ENCODE measurements at regions not wholly inside any gene's neighbourhood (a gene's known extent, or its start where the extent isn't known, plus 50 kb on each side); places are given as distances from the start of the nearest gene placed in this dataset.

- no peak for TF ChIP-seq ELK1 (IDR thresholded peaks at IDR 0.05; ENCODE audit: borderline replicate concordance, low read depth, low read length)
These were observed 60.8 kb downstream of the TMEM235 start (continued) for GRCh38 chr17:78291944-78292910.

- Histone ChIP-seq H2BK5ac (ENCODE audit: low read depth, low read length, poor library complexity, severe bottlenecking) (no peak overlapping the region), H4K8ac (ENCODE audit: low read depth in 2 of 2, low read length in 2 of 2) (no peak overlapping the region), H3K18ac (ENCODE audit: low read depth, low read length) (no peak overlapping the region), H4K5ac (ENCODE audit: low read depth, low read length) (no peak overlapping the region), H2BK20ac (ENCODE audit: low read depth, low read length) (no peak overlapping the region), H2BK120ac (ENCODE audit: low read depth, low read length) (no peak overlapping the region), H3K23ac (ENCODE audit: low read depth, low read length) (no peak overlapping the region), H3K4me1 (ENCODE audit: control insufficient read depth, insufficient read depth, low read length) (peaks cover 3% of the 10 kb centered on the region; the same call in 1 of the 2 replicates), H2AFZ (replicated peaks; ENCODE audit: low read length, poor library complexity) (no peak overlapping the region), H4K91ac (ENCODE audit: insufficient read depth, low read depth, low read length) (no peak overlapping the region), H2AK5ac (ENCODE audit: low read depth, low read length) (no peak overlapping the region; the same call in 1 of the 2 replicates), H3K36me3 (ENCODE audit: control insufficient read depth, insufficient read depth, low read length) (no peaks in the 10 kb centered on the region), H2AK9ac (replicated peaks; ENCODE audit: low read depth, low read length, poor library complexity) (no peak overlapping the region), H3K9me3 (ENCODE audit: control insufficient read depth, insufficient read depth, low read length) (no peaks in the 10 kb centered on the region), H3K4ac (ENCODE audit: low read depth, low read length) (no peak overlapping the region), H3K79me1 (ENCODE audit: low read depth in 1 of 2, low read length in 2 of 2) (peaks cover 0 to 4% of the 10 kb centered on the region in 2 experiments; a peak in 1 of 4 replicates), H3K56ac (ENCODE audit: extremely low read depth, insufficient read depth, low read length) (no peak overlapping the region), H3K9me1 (ENCODE audit: insufficient read depth, low read length) (peaks cover 3% of the 10 kb centered on the region), H3K14ac (replicated peaks; ENCODE audit: low read depth, low read length) (no peak overlapping the region), H3K27me3 (ENCODE audit: control insufficient read depth, insufficient read depth, low read length) (no peaks in the 10 kb centered on the region), H3K27ac (ENCODE audit: insufficient read depth, low read length) (no peak overlapping the region), H2BK15ac (ENCODE audit: low read depth, low read length) (no peak overlapping the region), H3K4me2 (ENCODE audit: low read depth, low read length) (no peak overlapping the region), H3K9ac (ENCODE audit: low read depth, low read length) (no peak overlapping the region), H3K4me3 (ENCODE audit: insufficient read depth, low read depth, low read length) (no peak overlapping the region), H4K20me1 (ENCODE audit: insufficient read depth, low read length) (no peaks in the 10 kb centered on the region; the same call in 1 of the 2 replicates)
- dilution Hi-C loops (cut with HindIII; ENCODE audit: low sequenced_read_pairs, unreplicated experiment) = no loop called here
- in situ Hi-C loops (cut with MboI; ENCODE audit: low sequenced_read_pairs) = loop anchor here (5.0 to 10.0 kb wide), 2 partner anchors 67 to 134 kb away; no protein-coding TSS in a partner anchor
- BruUV-seq (replicated peaks) = no TSS peak
- CTCF ChIA-PET = interaction anchor here (0.6 to 0.8 kb wide), 2 partner anchors 87 to 128 kb away, joined by 3 to 6 read pairs; no protein-coding TSS in a partner anchor
- 100% methylated on average over 1 of the region's 7 CpGs; no CpG with 5 or more reads in 1 of the 2 experiments for WGBS, 2 experiments (ENCODE audit: extremely low coverage in 2 of 2, insufficient read length in 1 of 2)
- POLR2A ChIA-PET (ENCODE audit: unreplicated experiment) = no interaction called here
- ATAC-seq (ENCODE audit: low read depth) (no peak), DNase-seq (no peak)
- intact Hi-C loops (cut with micrococcal nuclease) = no loop called here
- TF ChIP-seq CEBPB (IDR thresholded peaks at IDR 0.05; ENCODE audit: low read depth, low read length) = no peak
- TF ChIP-seq FOS (IDR thresholded peaks at IDR 0.05; ENCODE audit: low read depth, low read length) = no peak
- no peak for TF ChIP-seq POLR2A (IDR thresholded peaks at IDR 0.05; ENCODE audit: low read depth, low read length)
- TF ChIP-seq USF2 (IDR thresholded peaks at IDR 0.05; ENCODE audit: low read depth, low read length) = no peak
- TF ChIP-seq MXI1 (IDR thresholded peaks at IDR 0.05; ENCODE audit: borderline replicate concordance, low read depth, low read length) = no peak
- no peak for TF ChIP-seq BHLHE40 (IDR thresholded peaks at IDR 0.05; ENCODE audit: low read depth, low read length)
- TF ChIP-seq ELK1 (IDR thresholded peaks at IDR 0.05; ENCODE audit: borderline replicate concordance, low read depth, low read length) = no peak
- TF ChIP-seq RAD21 (IDR thresholded peaks at IDR 0.05; ENCODE audit: low read length) = no peak
- no peak for TF ChIP-seq RCOR1 (IDR thresholded peaks at IDR 0.05; ENCODE audit: insufficient replicate concordance, low read length)
- TF ChIP-seq MAZ (IDR thresholded peaks at IDR 0.05; ENCODE audit: borderline replicate concordance, low read depth, low read length) = no peak
These were observed 59.3 kb downstream of the TMEM235 start for GRCh38 chr17:78290721-78291120.

All from IMR-90 (cell line).